ENCODE measurements at regions not wholly inside any gene's neighbourhood (a gene's known extent, or its start where the extent isn't known, plus 50 kb on each side); places are given as distances from the start of the nearest gene placed in this dataset.
"Not testable (repeated sequence)": the region's sequence is repeated elsewhere in the genome, so short reads cannot be mapped to it uniquely, and the experiment has no call there.

DNA sequence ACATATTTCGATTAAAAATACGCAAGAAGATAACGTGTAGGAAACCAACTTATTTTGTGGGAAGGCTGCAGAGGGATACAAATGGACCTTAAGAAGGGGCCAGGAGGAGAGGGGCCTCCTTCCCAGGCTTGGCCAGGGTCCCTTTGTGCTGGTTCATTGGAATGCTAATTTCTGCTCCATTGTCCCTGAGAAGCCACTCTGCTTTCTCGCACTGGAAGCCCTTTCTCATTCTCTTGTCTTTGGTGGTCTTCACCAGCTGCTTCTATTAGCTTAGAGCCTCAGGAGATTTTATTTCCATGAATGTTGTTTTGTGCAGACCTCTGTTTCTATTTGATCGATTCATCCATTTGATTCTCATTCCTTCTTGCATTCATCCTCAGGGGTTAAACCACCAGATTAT is 325.4 kb downstream of the TMEM38B start:
- no peak for DNase-seq (ENCODE audit: low read depth)
- TF ChIP-seq POLR2A (IDR thresholded peaks at IDR 0.05; ENCODE audit: extremely low read depth, insufficient read length) (no peak), CTCF (IDR thresholded peaks at IDR 0.05; ENCODE audit: low read depth, low read length) (no peak), MYC (IDR thresholded peaks at IDR 0.05; ENCODE audit: low read depth, low read length) (no peak), MAX (IDR thresholded peaks at IDR 0.05; ENCODE audit: low read depth, low read length) (no peak)
- H3K4me3 ChIP-seq (ENCODE audit: low read depth, low read length): no peak overlapping the region

DNA sequence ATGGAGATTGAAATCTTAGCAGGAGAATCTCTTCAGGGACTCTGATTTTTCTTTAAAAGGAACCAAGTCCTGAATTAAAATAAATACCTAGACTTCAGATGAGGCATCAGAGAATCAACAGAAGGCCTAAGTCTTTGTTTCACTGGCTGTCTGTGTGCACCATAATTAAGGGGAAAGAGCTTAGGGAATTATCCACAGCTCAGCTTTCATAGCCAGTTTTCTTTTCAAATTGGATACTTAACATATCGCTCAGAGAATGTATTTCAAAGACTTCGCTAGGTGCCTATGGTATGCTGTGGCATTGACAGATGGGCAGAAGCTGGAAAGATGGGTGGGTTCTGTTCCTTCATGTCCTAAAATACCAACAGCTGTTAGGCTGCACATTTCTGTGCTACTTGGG is 325.8 kb downstream of the TMEM38B start:
- TF ChIP-seq MYC (IDR thresholded peaks at IDR 0.05; ENCODE audit: low read depth, low read length): no peak
- TF ChIP-seq MAX (IDR thresholded peaks at IDR 0.05; ENCODE audit: low read depth, low read length): no peak
- no peak for TF ChIP-seq CTCF (IDR thresholded peaks at IDR 0.05; ENCODE audit: low read depth, low read length)
- no peak for TF ChIP-seq POLR2A (IDR thresholded peaks at IDR 0.05; ENCODE audit: extremely low read depth, insufficient read length)

DNA sequence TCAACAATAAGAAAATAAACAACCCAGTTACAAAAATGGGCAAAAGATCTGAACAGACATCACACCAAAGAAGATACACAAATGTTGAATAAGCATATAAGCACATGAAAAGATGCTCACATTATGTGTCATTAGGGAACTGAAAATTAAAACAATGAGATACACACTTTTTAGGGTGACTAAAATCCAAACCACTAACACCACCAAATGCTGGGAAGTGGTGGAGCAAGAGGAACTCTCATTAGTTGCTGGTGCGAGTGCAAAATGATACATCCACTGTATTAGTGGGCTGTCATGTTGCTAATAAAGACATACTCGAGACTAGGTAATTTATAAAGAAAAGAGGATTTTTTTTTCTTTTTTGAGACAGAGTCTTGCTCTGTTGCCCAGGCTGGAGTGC is 329.1 kb downstream of the TMEM38B start:
- no peak for TF ChIP-seq POLR2A (IDR thresholded peaks at IDR 0.05; ENCODE audit: extremely low read depth, insufficient read length)
- DNase-seq (ENCODE audit: low read depth): no peak
- no peak overlapping the region for H3K4me3 ChIP-seq (ENCODE audit: low read depth, low read length)

More for the DNA sequence above, 325.8 kb downstream of the TMEM38B start:
- no peak for DNase-seq (ENCODE audit: low read depth)
- H3K4me3 ChIP-seq (ENCODE audit: low read depth, low read length): no peak overlapping the region

- TF ChIP-seq CTCF (IDR thresholded peaks at IDR 0.05; ENCODE audit: low read depth, low read length): peak; percentile 3
- TF ChIP-seq MAX (IDR thresholded peaks at IDR 0.05; ENCODE audit: low read depth, low read length): no peak
- TF ChIP-seq POLR2A (IDR thresholded peaks at IDR 0.05; ENCODE audit: extremely low read depth, insufficient read length): no peak
- no peak for TF ChIP-seq MYC (IDR thresholded peaks at IDR 0.05; ENCODE audit: low read depth, low read length)
- no peak overlapping the region for H3K4me3 ChIP-seq (ENCODE audit: low read depth, low read length)
- peak; percentile 4 for DNase-seq (ENCODE audit: low read depth)
Measured at GRCh38 chr9:106025453-106025852, 331.1 kb downstream of the TMEM38B start.

DNA sequence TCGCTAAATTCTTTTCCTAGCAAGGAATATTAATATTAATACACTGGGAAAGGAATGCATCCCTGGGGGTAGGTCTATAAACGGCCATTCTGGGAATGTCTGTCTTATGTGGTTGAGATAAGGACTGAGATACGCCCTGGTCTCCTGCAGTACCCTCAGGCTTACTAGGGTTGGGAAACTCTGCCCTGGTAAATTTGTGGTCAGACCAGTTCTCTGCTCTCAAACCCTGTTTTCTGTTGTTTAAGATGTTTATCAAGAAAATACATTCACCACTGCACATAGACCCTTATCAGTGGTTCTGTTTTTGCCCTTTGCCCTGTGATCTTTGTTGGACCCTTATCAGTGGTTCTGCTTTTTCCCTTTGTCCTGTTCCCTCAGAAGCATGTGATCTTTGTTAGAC is 335.8 kb downstream of the TMEM38B start:
- DNase-seq (ENCODE audit: low read depth): not testable (repeated sequence)

GRCh38 chr9:106032978-106033377 is 338.6 kb downstream of the TMEM38B start:
- no peak for DNase-seq (ENCODE audit: low read depth)
- TF ChIP-seq POLR2A (IDR thresholded peaks at IDR 0.05; ENCODE audit: extremely low read depth, insufficient read length) (no peak), MYC (IDR thresholded peaks at IDR 0.05; ENCODE audit: low read depth, low read length) (no peak), MAX (IDR thresholded peaks at IDR 0.05; ENCODE audit: low read depth, low read length) (no peak), CTCF (IDR thresholded peaks at IDR 0.05; ENCODE audit: low read depth, low read length) (no peak)
- H3K4me3 ChIP-seq (ENCODE audit: low read depth, low read length): no peak overlapping the region

More for the DNA sequence above, 335.8 kb downstream of the TMEM38B start:
- not testable (repeated sequence) for H3K4me3 ChIP-seq (ENCODE audit: low read depth, low read length)

- no peak for DNase-seq (ENCODE audit: low read depth)
- no peak overlapping the region for H3K4me3 ChIP-seq (ENCODE audit: low read depth, low read length)
- no peak for TF ChIP-seq CTCF (IDR thresholded peaks at IDR 0.05; ENCODE audit: low read depth, low read length)
- no peak for TF ChIP-seq MYC (IDR thresholded peaks at IDR 0.05; ENCODE audit: low read depth, low read length)
- no peak for TF ChIP-seq MAX (IDR thresholded peaks at IDR 0.05; ENCODE audit: low read depth, low read length)
- TF ChIP-seq POLR2A (IDR thresholded peaks at IDR 0.05; ENCODE audit: extremely low read depth, insufficient read length): no peak
Measured at GRCh38 chr9:106035806-106036205, 341.5 kb downstream of the TMEM38B start.

All from NB4 (cell line).